CMK (cell line): ENCODE measurements at regions not wholly inside any gene's neighbourhood (a gene's known extent, or its start where the extent isn't known, plus 50 kb on each side); places are given as distances from the start of the nearest gene placed in this dataset.
A peak's percentile ranks its signal among the peaks of the same experiment; 100 is the strongest.

Source experiments
- DNase-seq: peaks from one replicate; pipeline ENCODE4 v3.0.0-alpha.2; 2010; ENCODE audit warnings: low read depth

DNA sequence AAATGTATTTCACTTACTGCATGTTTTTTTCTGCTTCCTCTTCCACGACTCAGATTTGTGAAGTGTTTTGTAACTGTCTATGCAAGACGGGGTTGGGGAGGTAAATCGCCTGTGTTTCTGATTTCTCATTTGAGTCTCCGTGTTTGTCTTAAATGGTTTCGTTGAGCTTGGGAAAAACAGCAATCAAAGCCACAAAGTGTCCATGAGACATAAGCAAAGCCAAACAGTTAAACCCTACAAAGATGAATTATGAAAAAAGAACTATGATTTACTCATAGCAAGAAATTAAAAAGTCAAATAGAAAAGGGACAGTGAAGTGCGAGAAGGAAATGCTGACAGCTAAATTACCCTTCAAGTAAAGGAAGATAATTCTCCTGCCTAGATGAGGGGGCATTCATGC is 164.3 kb upstream of the TMPO start:
- DNase-seq = no peak

DNA sequence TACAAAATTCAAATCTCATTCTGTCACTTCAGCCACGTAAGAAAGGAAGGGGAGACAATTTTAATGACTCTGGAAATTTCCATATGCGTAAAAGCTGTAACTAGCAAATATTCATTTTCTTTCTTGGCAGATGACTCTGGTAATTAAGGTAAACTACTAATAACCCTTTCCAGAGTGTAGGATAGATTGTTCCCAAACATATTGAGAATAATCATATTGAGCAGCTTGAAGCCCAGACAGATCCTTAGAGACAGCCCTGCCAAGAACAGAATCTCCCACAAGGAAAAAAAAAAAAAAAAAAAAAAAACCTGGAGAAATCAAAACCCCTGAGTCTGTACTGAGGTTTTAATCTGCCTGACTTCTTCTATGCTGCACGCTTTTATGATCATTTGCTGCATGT is 163.6 kb upstream of the TMPO start:
- DNase-seq = no peak

DNA sequence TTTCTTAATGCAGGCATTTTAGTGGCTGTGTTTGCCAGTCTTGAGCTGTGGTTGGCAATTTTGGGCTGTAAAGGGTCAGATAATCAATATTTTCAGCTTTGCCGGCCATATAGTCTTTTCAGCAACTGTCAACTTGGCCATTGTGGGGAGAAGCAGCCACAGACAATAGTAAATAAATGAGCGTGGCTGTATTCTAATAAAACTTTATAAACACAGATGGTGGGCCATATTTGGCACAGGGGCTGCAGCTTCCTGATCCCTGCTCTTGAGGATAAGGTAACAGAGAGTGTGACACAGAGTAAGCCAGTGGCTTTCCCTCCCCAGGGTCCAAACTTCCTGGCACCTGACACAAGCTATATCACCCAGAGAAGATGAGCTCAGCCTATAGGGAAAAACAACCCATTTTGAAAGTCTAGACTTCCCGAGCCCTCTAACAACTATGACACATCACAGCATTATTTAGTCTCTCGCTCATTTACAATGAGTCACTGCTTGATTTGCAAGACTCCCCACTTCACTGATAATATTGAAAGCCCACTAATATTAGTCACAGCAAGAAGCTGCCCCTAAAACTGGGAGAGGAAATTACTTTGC is 163.1 kb upstream of the TMPO start:
- DNase-seq = no peak

- no peak for DNase-seq
These were observed 162.6 kb upstream of the TMPO start for GRCh38 chr12:98352835-98353234.

DNA sequence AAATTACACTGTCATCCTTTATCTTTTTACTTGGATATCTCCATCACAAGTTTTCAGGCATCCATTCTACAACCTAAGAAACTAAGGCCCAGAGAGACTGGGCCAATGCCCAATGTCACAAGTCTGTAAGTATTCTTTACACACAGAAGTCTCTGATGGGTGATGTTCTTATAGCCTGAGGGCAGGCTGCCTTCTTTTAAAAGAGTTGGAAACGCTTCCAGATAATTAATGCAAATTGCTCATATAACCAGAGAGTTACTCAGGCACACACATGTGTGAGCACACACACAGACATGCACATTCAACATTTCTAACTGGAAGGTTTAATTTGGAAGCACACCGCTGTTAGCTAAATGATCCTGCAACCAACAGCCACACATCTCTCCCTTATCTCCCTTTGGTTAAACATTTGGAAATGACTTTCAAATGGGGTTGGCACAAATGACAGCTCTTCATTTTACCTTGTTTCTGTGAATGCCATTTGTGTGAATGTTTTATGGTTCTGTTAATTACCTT is 160.8 kb upstream of the TMPO start:
- DNase-seq = no peak

- DNase-seq = no peak
These were observed 160.1 kb upstream of the TMPO start for GRCh38 chr12:98355322-98355721.

- no peak for DNase-seq
These were observed 159.5 kb upstream of the TMPO start for GRCh38 chr12:98355933-98356332.

DNA sequence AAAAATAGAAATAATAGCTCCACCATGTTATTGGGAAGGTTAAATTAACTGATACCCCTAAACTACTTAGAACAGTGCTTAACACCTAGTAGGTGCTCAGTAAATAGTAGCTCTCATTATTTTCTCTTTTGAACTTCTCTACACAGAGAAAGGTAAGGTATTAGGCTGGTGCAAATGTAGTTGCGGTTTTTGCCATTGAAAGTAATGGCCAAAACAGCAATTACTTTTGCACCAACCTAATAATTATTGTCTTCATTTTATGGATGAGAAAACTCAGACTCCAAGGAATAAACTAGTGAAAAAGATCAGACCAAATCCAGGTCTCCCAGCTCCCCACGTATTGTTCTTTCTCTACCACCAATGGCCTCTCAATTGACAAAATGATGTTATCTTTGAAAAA is 157.2 kb upstream of the TMPO start:
- DNase-seq = no peak

GRCh38 chr12:98359856-98360255 is 155.5 kb upstream of the TMPO start:
- no peak for DNase-seq

DNA sequence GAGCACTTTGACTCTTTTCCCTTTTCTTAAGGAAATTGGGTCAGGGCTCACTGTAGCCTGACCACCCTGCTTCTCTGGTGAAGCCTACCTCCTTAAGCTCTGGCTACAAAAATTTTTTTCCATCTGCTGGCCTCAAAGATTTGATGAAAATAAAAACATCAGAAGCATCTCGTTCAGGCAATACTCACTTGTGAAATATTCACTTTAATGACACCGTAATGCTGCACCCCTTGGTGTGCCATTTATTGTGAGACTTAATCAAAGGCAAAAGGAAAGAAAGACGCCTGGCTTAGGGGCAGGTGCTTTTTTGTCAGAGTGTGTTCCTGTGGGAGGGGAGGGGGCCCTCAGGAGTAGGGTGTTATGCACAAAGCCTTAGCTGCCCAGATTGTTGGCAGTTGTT is 155.0 kb upstream of the TMPO start:
- no peak for DNase-seq

- no peak for DNase-seq
These were observed 145.8 kb upstream of the TMPO start for GRCh38 chr12:98369581-98369980.

GRCh38 chr12:98370976-98371375 is 144.4 kb upstream of the TMPO start:
- DNase-seq = no peak

- peak; percentile 18 for DNase-seq
These were observed 144.0 kb upstream of the TMPO start for GRCh38 chr12:98371419-98371818.

DNA sequence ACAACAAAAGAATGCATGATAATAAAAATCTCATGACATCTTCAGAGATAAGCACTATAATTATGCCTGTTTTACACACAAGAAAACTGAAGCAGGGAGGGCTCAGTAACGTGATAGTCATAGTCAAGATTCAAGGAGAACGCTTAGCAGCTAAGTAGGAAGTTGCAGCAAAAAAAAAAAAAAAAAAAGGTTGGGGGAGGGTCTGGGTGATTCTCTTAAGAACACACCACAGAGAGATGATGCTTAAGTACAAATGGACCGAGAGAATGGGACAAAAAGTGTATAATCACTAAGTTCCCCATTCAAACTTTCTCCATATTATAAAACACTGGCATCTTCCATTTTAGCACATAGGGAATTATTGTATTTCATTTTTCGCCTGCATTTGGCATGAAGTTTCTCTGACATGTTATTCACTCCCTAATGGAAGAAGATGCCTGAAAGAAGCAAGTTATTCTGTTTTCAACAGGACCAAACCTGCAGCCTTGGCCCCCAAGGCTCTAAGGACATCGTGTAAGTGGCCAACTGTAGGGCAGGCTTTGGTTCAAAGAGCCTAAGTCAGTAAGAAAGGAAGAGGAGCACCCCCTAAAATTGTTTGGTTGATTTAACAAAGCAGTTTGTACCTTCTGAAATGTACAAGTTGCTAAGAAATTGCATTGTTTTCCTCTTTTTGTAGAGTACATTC is 142.9 kb upstream of the TMPO start:
- no peak for DNase-seq

- no peak for DNase-seq
These were observed 142.3 kb upstream of the TMPO start for GRCh38 chr12:98373025-98373554.

DNA sequence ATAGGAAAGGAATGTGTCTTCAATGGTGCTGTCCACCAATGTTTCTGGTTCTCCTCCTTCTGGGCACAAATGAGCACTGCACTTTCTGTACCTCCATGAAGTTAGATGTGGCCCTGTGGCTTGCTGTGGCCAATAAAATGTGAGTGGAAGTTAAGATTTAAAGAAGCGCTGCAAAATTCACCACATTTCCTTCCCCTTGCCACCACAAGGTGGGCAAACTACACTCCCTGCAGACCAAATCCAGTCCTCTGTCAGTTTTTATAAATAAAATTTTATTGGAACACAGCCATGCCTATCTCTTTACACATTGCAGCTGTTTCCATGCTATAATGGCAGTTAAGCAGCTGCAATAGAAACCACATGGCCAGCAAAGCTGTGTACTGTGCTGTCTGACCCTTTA is 141.4 kb upstream of the TMPO start:
- DNase-seq = no peak

GRCh38 chr12:98379106-98379505 is 136.3 kb upstream of the TMPO start:
- no peak for DNase-seq

GRCh38 chr12:98385641-98386040 is 129.7 kb upstream of the TMPO start:
- no peak for DNase-seq

GRCh38 chr12:98387444-98387843 is 127.9 kb upstream of the TMPO start:
- DNase-seq = no peak

DNA sequence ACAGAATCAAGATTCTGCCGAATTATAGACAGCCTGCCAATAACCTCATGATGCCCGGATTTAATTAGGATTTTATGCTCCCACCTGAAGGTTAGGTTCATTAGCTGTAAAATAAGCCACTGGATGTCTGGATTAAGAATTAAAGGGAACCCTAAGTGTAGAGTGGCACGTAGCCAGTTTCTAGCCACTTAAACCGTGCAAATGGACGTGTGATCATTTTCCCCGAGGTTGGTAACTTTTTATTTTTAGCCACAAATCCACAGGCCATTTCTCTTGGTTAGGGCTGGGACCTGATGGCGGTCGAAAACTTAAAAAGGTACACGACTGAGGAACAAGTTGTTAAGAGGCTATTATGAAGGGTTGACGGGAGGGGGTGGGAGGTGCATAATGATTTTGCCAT is 127.3 kb upstream of the TMPO start:
- DNase-seq = no peak

- DNase-seq = no peak
These were observed 125.8 kb upstream of the TMPO start for GRCh38 chr12:98389593-98389992.

- DNase-seq = no peak
These were observed 117.9 kb upstream of the TMPO start for GRCh38 chr12:98397323-98398105.

DNA sequence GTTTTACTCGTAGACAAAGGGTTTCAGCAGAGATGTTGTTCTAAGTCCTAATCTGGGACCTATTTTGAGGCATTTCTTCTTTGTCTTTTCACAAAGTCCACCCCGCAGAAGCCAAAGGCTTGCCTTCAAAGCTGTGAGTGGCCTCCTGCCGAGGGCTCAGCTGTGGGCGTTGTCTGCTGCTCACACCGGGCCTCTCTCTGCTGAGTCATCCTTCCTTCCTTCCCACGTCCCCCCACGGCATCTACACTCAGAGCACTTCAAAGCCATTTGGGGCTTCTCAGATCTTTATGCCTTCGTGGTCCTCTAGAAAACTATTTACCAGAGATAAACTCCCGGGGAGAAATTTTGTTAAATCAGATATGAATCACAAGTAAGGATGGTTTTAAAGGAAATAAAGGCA is 115.9 kb upstream of the TMPO start:
- DNase-seq = peak; percentile 54
